GM21737 (cell line): ENCODE measurements at regions not wholly inside any gene's neighbourhood (a gene's known extent, or its start where the extent isn't known, plus 50 kb on each side); places are given as distances from the start of the nearest gene placed in this dataset.

ENCODE experiments used
- ATAC-seq: cut with Tn5 transposase; IDR thresholded peaks from one replicate; pipeline ENCODE4 v1.9.1; 2021; ENCODE audit warnings: mild to moderate bottlenecking, moderate library complexity; ENCODE audit not compliant: unreplicated experiment

- ATAC-seq: no peak
Measured at GRCh38 chr4:20504146-20504545, 196.1 kb upstream of the PACRGL start.

GRCh38 chr4:20505927-20506326 lies 194.3 kb upstream of the PACRGL start:
- no peak for ATAC-seq

GRCh38 chr4:20506827-20507226 lies 193.4 kb upstream of the PACRGL start:
- ATAC-seq: no peak

- no peak for ATAC-seq
Measured at GRCh38 chr4:20509315-20509714, 190.9 kb upstream of the PACRGL start.

- ATAC-seq: no peak
Measured at GRCh38 chr4:20512033-20512792, 188.0 kb upstream of the PACRGL start.

GRCh38 chr4:20512985-20513384 lies 187.3 kb upstream of the PACRGL start:
- no peak for ATAC-seq

GRCh38 chr4:20520901-20521300 lies 179.4 kb upstream of the PACRGL start:
- ATAC-seq: no peak

- ATAC-seq: no peak
Measured at GRCh38 chr4:20528508-20528907, 171.8 kb upstream of the PACRGL start.

- ATAC-seq: no peak
Measured at GRCh38 chr4:20529691-20530090, 170.6 kb upstream of the PACRGL start.

GRCh38 chr4:20532116-20532790 lies 168.0 kb upstream of the PACRGL start:
- ATAC-seq: no peak

- ATAC-seq: no peak
Measured at GRCh38 chr4:20532871-20533870, 167.1 kb upstream of the PACRGL start.

- no peak for ATAC-seq
Measured at GRCh38 chr4:20538905-20539304, 161.4 kb upstream of the PACRGL start.

GRCh38 chr4:20543131-20543530 lies 157.1 kb upstream of the PACRGL start:
- ATAC-seq: no peak

GRCh38 chr4:20544645-20545044 lies 155.6 kb upstream of the PACRGL start:
- no peak for ATAC-seq

GRCh38 chr4:20552004-20552403 lies 148.3 kb upstream of the PACRGL start:
- ATAC-seq: no peak

GRCh38 chr4:20554134-20554533 lies 146.1 kb upstream of the PACRGL start:
- ATAC-seq: no peak

GRCh38 chr4:20565075-20565721 lies 135.1 kb upstream of the PACRGL start:
- ATAC-seq: no peak

GRCh38 chr4:20570981-20571715 lies 129.1 kb upstream of the PACRGL start:
- no peak for ATAC-seq

GRCh38 chr4:20572976-20573375 lies 127.3 kb upstream of the PACRGL start:
- no peak for ATAC-seq

GRCh38 chr4:20574986-20575385 lies 125.3 kb upstream of the PACRGL start:
- ATAC-seq: no peak
